Smooth muscle cell of the brain vasculature (primary cell): ENCODE measurements at regions not wholly inside any gene's neighbourhood (a gene's known extent, or its start where the extent isn't known, plus 50 kb on each side); places are given as distances from the start of the nearest gene placed in this dataset.

Experiments used
- DNase-seq: peaks from one replicate; pipeline ENCODE4 v3.0.0-alpha.2; 2012; ENCODE audit warnings: low read depth, low spot score

DNA sequence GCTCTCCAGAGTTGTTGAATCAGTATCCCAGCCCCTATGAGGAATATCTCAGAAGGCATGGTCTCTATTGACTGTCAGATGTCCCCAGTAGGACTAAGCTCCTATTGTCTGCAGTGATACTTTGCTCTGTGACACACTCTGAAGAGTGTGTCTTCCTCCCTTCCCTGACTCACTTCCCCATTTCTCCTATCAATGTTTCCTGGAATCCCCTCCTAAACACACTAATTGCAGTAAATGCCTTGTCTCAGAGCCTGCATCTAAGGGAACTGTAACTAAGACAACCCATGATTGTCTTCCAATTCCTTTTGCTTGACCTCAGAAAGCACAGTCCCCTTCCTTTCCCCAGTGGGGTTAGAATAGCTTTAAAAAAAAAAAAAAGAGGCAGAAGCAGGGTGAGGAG lies 397.3 kb upstream of the PROK2 start:
- no peak for DNase-seq

DNA sequence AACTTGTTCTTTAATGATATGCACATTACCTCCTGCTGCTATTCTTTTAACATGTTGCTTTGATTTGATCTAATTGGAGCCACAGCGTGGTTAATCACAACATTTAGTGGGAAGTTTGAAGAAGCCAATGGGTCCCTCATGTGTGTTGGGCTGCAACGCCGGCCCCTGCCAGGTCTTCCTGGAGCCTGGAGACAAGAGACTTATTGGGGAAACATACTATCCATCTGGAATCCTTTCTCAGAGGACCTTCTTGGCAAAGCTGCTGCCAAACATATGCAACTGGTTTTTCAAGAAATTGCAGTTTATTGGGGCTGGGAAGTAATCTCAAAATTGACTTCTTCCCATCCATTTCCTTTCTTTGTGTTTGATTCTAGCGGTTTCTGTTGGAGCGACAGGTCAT lies 396.3 kb upstream of the PROK2 start:
- DNase-seq, result no peak

DNA sequence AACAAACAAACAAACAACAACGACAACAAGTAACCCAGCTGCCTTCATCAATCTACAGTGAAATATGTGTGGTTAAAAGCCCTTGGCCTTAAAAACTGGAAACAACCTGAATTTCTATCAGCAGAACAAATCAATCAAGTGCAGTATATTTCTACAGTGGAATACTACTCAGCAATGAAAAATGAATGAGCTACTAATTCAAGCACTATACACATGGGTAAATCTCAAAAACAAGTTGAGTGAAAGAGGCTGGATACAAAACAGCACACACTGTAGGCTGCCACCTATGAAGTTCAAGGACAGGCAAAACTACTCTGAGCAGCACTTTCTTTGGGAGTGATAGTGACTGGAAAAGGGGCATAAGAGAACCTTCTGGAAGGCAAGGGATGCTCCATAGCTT lies 395.5 kb upstream of the PROK2 start:
- no peak for DNase-seq

- DNase-seq, result no peak
These were observed 394.1 kb upstream of the PROK2 start for GRCh38 chr3:72179107-72179464.

DNA sequence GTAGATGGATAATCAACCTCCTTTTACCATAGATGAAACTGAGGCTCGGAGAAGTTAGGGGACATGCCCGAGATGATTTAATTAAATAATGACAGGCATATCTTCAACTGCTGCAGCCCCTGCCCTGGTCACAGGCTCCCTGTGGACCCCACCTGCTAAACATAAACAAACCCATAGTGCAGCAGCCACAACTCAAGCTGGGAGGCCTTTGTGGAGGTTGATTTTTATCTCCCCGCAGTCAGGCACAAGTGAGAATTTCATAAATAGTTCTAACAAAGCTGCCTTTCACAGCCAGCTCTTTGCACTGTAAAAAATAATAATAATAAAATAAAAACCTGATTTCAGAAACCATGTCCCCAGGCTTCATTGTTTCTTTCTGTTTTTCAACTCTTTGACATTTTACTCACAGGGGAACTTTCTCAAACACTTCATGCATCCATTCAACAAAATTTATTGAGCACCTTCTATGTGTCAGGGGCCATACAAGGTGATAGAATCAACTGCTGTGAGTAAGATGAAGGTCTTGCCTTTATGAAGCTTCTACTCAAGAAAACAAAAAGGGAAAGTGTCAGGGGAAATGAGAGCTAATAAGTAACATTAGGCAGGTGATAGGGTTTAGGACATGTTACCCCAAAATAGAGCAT lies 393.6 kb upstream of the PROK2 start:
- DNase-seq, result no peak

DNA sequence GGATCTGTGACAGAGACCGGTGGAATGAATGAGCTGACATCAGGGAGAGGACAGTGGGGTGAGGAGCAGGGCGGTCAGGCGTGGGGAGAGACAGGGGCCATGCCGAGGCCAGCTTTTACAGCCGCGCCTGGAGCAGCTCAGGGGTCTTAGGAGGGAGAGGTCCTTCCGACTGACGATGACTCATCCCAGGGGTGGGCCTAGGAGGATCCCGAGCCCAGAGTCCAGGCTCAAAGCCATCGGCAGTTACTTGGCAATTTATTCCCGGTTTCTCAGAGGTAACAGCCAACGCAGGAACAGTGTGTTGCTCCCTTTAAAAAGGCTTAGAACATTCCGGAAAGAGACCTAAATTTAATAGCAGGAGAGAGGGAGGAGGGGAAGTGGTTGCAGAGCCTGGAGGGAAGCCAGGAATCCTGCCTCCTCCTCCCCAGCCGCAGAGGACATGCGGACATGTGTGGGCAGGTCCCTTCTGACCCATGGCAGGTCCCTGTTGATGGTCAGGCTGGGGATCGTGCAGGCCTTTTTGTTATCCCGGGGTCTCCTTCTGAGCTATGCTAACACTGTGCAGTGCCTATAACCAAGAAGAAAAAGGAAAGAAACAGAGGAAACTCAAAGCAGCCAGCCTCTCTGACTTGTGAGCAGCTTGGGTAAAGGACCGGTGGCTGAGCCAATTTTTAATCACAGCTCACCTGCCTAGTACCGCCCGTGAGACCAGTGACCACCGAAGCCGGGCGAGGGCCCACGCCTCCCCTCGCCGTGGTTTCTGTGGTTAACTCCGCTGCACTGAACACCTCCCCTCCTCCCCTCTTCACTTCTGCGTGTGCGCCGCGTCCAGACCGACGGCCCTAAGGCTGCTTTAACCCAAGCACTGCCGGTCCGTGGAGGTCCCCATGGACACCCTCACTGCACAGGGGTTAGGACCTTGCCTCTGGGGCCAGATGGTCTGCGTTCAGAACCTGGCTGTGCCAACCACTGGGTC lies 392.4 kb upstream of the PROK2 start:
- no peak for DNase-seq

DNA sequence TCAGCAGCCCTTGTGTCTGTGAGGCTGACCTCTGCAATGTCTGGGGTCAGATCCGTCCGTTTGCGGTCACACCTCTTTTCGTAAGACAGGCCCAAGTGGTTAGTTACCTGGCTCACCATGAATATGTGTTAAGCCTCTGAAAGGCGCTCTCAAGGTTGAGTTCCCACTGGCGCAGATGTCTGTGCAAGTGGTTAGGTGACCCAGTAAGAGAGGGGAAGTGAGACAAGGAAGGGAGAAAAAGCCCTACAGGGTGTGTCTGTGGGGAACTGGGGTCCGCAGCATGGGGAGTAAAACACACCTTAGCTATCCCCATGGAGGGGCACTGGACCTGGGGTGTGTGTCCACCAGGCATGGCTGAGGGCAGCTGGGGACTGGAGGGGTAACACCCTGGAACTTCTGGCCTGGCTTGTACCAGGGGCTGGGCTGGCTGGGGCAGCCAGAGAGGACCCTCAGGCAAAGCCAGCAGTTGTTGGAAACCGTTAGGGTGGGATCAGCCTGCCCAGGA lies 391.6 kb upstream of the PROK2 start:
- DNase-seq, result no peak

DNA sequence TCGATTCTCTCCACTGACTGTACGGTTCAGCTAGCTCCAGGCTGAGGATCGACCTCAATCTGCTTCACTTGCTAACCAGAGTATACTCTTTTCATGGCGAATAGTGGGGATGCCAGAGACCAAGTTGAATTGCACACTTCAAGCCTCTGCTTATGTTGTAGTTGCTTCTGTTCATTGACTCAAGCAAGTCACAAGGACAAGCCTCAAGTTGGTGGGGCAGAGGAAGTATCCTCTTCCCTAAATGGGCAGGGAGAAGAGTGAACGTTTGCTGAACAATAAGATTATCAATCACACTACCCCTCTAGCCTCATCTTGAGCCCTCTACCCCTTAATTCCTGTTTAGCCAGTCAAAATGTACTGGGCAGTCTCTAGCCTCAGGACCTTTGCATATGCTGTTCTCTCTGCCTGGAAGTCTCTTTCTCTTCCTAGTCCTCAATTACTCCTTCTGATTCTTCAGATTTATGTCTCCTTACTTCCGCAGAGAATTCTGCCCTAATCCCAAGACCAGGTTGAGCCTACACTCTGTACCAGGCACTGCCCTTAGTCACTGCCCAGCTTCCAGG lies 390.4 kb upstream of the PROK2 start:
- DNase-seq, result no peak

DNA sequence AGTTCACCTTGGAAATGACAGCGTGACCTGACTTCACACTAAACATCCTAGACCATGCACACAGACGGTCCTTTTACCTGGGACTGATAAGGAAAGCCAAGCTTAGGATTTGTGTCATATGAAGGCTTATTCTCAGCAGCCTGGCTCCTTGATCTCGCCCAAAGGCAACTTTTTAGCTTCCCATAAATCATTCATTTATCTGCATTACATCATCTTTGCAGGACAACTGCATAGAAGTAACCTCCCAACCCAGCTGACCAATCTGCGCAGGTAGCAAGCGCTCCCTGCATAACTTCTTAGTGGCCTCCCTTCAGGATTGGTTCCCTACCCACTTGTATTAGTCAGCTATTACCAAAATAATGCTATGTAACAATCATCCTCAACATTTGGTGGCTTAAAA lies 389.9 kb upstream of the PROK2 start:
- no peak for DNase-seq

DNA sequence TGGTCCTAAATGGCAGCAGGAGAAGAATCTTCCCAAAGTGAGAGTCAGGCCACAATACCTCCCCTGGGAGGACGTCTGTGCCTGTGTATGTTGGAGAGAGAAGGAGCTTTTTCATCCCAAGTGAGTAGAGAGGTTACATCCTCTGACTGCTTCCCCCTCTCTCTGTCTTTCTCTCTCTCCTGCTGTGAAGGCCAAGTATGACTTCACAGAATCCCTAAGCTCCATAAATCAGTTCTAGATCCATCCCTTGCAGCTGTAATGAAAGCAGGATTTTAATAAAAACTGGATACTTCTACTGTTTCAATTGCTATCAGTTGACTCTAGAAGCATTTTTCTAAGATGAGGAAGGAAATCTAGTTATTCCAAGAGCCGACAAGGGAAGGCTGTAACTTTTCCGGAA lies 389.1 kb upstream of the PROK2 start:
- DNase-seq, result no peak

DNA sequence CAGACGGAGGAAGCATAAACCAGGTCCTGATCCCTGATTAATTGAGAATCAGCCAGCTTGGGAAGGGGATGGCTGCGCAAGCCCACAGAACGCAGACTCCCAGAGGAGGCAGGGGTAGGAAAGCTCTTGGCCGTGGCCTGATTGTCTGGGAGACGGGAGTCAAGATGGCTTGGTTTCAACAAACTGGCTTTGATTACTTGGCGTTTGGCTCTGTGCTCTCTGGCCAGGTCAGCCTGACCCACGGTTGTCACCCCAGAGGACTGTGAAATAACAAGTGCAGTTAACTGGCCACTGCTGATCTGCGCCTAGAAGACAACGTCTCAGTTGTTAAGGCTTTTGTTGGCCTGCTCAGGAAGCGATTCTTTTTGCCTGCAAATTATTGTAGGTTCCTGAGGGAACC lies 387.0 kb upstream of the PROK2 start:
- DNase-seq, result no peak

GRCh38 chr3:72171463-72171881 lies 386.5 kb upstream of the PROK2 start:
- no peak for DNase-seq

GRCh38 chr3:72169561-72170472 lies 384.9 kb upstream of the PROK2 start:
- no peak for DNase-seq

DNA sequence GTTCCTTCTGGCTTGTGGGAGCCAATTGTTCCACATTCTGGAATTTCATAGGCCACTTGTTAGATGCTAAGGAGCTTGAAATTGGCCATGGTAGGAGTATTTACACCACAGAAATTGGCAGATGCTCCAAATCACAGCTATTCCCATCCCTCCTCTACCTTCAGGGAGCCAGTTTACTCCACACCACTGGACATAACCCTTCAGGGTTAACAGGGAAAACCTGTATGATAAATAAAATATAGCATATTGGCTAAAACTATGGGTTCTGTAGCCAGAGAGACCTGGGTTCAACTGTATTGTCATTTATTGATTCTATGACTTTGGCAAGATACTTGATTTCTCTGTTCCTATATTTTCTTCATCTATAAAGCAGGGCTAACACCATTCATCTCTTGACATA lies 384.2 kb upstream of the PROK2 start:
- no peak for DNase-seq

- DNase-seq, result no peak
These were observed 380.9 kb upstream of the PROK2 start for GRCh38 chr3:72165808-72166207.

DNA sequence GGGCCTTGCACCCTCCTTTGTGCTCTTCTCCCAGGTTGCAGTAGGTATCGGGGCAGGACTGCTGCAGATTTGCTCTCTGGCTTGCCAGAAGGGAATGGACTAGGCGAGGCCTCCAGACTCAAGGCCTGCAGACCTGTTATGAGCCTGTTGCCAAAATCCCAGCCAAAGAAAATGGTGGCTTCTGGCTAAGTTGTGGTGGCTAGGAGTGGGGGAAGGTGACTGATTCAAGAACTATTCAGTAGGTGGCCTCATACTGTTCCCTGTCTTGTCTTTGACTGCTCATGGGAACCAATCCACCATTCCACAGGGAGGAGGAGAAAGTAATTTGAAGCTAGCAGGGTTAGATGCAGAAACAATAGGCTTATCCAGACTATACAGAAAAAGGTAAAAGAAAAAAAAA lies 380.4 kb upstream of the PROK2 start:
- no peak for DNase-seq

- DNase-seq, result no peak
These were observed 379.7 kb upstream of the PROK2 start for GRCh38 chr3:72164635-72164978.

GRCh38 chr3:72163809-72164634 lies 379.1 kb upstream of the PROK2 start:
- DNase-seq, result no peak

DNA sequence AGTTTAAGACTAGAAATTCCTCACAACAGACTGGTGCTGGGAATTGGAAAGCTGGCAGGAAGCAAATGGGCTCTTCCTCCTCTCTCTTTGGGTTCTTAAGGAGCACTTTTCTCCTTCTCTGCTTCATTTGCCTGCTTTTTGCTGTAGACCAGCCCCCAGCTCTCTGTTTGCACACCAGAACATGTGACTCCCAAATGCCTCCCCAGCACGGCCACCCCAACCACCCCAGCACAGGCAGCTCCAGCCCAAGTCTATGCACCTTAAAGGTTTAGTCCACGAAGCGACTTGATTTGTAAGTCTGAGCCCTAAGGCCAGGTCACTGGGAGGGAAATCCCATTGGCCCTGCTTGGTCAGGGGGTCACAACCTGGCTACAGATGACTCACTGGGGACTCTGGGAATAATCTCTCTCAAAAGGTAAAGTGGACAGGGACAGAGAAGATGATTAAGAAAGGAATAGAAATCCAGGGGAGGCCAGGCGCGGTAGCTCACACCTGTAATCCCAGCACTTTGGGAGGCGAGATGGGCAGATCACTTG lies 377.8 kb upstream of the PROK2 start:
- DNase-seq, result no peak

DNA sequence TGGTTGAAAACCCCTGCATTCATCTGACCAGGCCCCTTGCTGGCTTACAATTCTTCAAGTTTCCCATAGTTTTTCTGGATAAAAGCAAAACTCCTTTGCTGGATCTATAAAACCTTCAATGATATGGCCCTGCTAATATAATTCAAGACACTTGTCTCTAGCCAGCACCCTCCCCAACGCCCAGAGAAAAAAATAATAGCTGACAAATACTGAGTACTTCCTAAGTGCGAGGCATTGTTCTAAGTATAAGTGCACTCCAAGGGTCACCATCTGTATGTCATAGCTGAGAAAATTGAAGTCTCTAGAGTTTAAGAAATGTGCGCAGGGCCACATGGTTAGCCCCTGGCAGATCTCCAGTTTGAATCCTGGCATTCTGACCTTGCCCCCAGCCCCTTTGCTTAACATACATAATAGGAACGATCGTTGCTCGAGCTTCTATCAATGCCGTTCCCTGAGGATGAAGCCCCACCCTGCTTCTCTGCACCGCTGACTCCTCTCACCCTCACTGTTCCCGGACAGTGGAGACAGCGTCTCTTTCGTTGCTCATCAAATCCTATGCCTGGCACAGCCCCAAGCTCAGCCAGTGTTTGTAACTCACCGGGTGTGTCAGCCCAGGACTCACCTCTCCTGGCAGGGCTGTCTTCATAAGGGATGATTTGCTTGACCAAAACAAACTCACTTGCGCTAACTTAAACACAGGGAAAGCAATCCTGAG lies 377.1 kb upstream of the PROK2 start:
- no peak for DNase-seq
